K562 (cell line): ENCODE measurements at regions not wholly inside any gene's neighbourhood (a gene's known extent, or its start where the extent isn't known, plus 50 kb on each side); places are given as distances from the start of the nearest gene placed in this dataset.
A peak's percentile ranks its signal among the peaks of the same experiment; 100 is the strongest.

Experiments used
- ARID3B ChIP-seq: fragments of 250-450 bp; sonication (Bioruptor Pico); IDR thresholded peaks from 2 replicates; pipeline ENCODE4 v1.4.0; 2020; ENCODE audit warnings: borderline replicate concordance
- CBFA2T2 ChIP-seq: fragments of 450-650 bp; conservative IDR thresholded peaks from 2 replicates; pipeline ENCODE4 v1.6.1; 2017; ENCODE audit warnings: mild to moderate bottlenecking
- E2F6 ChIP-seq, 2 experiments: IDR thresholded peaks; 2 replicates each; pipeline ENCODE4 v1.6.1; 2011; ENCODE audit warnings: borderline replicate concordance in 1 of 2, control low read depth in 1 of 2, low read depth in 1 of 2, low read length in 1 of 2, mild to moderate bottlenecking in 1 of 2, mixed read lengths in 1 of 2, moderate library complexity in 1 of 2; ENCODE audit not compliant: insufficient read depth in 1 of 2, insufficient read length in 1 of 2, poor library complexity in 1 of 2, severe bottlenecking in 1 of 2; ENCODE audit errors: extremely low read depth in 1 of 2
- GABPB1 ChIP-seq: sonication (generic); formaldehyde crosslinking; IDR thresholded peaks from 2 replicates; pipeline ENCODE4 v1.8.0; 2022; ENCODE audit warnings: mild to moderate bottlenecking, missing genetic modification reagents
- HDAC1 ChIP-seq, 2 experiments: fragments of 450-650 bp; IDR thresholded peaks; 2 replicates each; pipeline ENCODE4 v1.6.1; 2016 to 2017; ENCODE audit warnings: inconsistent platforms in 1 of 2, mild to moderate bottlenecking in 1 of 2, moderate library complexity in 1 of 2
- MTA2 ChIP-seq: fragments of 450-650 bp; IDR thresholded peaks from 2 replicates; pipeline ENCODE4 v1.6.1; 2016; ENCODE audit warnings: low read depth
- PML ChIP-seq: IDR thresholded peaks from 2 replicates; pipeline ENCODE4 v1.6.1; 2012; ENCODE audit warnings: low read length, inconsistent platforms
- SMAD4 ChIP-seq: fragments of 250-450 bp; sonication (Bioruptor Pico); conservative IDR thresholded peaks from 2 replicates; pipeline ENCODE4 v1.8.0; 2021; ENCODE audit warnings: inconsistent platforms, mild to moderate bottlenecking, moderate library complexity
- SP1 ChIP-seq: sonication (generic); formaldehyde crosslinking; IDR thresholded peaks from 2 replicates; pipeline ENCODE4 v1.8.1; 2022; ENCODE audit warnings: mild to moderate bottlenecking, missing genetic modification reagents
- ZNF146 ChIP-seq: IDR thresholded peaks from one replicate; pipeline ENCODE4 v1.6.1; 2018; ENCODE audit warnings: missing compliant biosample characterization; ENCODE audit not compliant: unreplicated experiment
- ZNF511 ChIP-seq: sonication (generic); formaldehyde crosslinking; IDR thresholded peaks from 2 replicates; pipeline ENCODE4 v1.8.0; 2022; ENCODE audit warnings: mild to moderate bottlenecking, missing genetic modification reagents
- ZNF583 ChIP-seq: fragments of 250-450 bp; sonication (Bioruptor Pico); IDR thresholded peaks from 2 replicates; pipeline ENCODE4 v1.4.0; 2020
- TF ChIP-seq, protein P1 (sequence below): fragments of 200-800 bp; sonication (Bioruptor generic); IDR thresholded peaks from 2 replicates; pipeline ENCODE4 v1.6.1; 2016; ENCODE audit warnings: missing genetic modification characterization, missing compliant biosample characterization
- TF ChIP-seq, protein P2 (sequence below): sonication (generic); formaldehyde crosslinking; IDR thresholded peaks from 2 replicates; pipeline ENCODE4 v1.5.0; 2020; ENCODE audit warnings: missing genetic modification reagents
- TF ChIP-seq, protein P3 (sequence below), 2 experiments: IDR thresholded peaks; 2 replicates each; pipeline ENCODE4 v1.6.1; 2012; ENCODE audit warnings: improper control_type of control experiment in 2 of 2, low read depth in 2 of 2, low read length in 2 of 2, borderline replicate concordance in 1 of 2

DNA sequence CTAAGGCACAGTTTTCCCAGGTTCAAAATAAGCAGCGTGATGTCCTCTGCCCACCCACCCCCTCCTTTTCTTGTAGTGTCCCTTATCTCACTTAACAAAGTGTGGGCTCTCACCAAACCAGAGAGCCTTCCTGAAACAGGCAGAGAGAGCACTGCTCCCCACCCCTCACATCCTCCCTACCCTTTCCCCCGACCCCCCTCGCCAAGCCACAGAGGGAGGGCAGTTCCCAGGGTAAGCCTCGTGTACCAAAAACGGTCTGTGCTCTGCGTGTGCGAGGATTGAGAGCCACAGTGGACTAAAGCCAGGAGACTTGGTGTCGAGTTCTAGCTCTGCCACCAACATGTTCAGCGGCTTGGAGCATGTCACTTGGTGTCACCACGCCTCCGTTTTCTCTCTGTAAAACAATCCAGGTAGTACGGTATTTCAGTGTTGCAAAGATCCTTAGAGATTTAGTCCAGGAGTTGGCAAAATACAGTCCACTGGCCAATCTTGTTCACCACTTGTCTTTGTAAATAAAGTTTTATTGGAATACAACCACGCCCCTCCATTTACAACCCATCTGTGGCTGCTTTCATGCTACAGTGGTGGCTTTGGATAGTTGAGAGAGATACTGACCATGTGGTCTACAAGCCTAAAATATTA is 249.9 kb downstream of the OPA1 start (continued):
- TF ChIP-seq SMAD4 (CRISPR knock-in tag) = peak; percentile 69
- TF ChIP-seq ZNF146 = no peak
- TF ChIP-seq SP1 (CRISPR knock-in tag) = peak; percentile 93
- TF ChIP-seq, protein P1, sequence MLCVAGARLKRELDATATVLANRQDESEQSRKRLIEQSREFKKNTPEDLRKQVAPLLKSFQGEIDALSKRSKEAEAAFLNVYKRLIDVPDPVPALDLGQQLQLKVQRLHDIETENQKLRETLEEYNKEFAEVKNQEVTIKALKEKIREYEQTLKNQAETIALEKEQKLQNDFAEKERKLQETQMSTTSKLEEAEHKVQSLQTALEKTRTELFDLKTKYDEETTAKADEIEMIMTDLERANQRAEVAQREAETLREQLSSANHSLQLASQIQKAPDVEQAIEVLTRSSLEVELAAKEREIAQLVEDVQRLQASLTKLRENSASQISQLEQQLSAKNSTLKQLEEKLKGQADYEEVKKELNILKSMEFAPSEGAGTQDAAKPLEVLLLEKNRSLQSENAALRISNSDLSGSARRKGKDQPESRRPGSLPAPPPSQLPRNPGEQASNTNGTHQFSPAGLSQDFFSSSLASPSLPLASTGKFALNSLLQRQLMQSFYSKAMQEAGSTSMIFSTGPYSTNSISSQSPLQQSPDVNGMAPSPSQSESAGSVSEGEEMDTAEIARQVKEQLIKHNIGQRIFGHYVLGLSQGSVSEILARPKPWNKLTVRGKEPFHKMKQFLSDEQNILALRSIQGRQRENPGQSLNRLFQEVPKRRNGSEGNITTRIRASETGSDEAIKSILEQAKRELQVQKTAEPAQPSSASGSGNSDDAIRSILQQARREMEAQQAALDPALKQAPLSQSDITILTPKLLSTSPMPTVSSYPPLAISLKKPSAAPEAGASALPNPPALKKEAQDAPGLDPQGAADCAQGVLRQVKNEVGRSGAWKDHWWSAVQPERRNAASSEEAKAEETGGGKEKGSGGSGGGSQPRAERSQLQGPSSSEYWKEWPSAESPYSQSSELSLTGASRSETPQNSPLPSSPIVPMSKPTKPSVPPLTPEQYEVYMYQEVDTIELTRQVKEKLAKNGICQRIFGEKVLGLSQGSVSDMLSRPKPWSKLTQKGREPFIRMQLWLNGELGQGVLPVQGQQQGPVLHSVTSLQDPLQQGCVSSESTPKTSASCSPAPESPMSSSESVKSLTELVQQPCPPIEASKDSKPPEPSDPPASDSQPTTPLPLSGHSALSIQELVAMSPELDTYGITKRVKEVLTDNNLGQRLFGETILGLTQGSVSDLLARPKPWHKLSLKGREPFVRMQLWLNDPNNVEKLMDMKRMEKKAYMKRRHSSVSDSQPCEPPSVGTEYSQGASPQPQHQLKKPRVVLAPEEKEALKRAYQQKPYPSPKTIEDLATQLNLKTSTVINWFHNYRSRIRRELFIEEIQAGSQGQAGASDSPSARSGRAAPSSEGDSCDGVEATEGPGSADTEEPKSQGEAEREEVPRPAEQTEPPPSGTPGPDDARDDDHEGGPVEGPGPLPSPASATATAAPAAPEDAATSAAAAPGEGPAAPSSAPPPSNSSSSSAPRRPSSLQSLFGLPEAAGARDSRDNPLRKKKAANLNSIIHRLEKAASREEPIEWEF (CRISPR knock-in tag) = no peak
- TF ChIP-seq E2F6 (IDR thresholded peaks at IDR 0.05; ENCODE audit: borderline replicate concordance in 1 of 2, extremely low read depth in 1 of 2, insufficient read depth in 1 of 2, insufficient read length in 1 of 2, low read depth in 1 of 2, low read length in 1 of 2, poor library complexity in 1 of 2, severe bottlenecking in 1 of 2) = peak; percentile 35 to 43
- TF ChIP-seq MTA2 = no peak
- TF ChIP-seq, protein P2, sequence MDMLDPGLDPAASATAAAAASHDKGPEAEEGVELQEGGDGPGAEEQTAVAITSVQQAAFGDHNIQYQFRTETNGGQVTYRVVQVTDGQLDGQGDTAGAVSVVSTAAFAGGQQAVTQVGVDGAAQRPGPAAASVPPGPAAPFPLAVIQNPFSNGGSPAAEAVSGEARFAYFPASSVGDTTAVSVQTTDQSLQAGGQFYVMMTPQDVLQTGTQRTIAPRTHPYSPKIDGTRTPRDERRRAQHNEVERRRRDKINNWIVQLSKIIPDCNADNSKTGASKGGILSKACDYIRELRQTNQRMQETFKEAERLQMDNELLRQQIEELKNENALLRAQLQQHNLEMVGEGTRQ (CRISPR knock-in tag) = no peak
- TF ChIP-seq, protein P3, sequence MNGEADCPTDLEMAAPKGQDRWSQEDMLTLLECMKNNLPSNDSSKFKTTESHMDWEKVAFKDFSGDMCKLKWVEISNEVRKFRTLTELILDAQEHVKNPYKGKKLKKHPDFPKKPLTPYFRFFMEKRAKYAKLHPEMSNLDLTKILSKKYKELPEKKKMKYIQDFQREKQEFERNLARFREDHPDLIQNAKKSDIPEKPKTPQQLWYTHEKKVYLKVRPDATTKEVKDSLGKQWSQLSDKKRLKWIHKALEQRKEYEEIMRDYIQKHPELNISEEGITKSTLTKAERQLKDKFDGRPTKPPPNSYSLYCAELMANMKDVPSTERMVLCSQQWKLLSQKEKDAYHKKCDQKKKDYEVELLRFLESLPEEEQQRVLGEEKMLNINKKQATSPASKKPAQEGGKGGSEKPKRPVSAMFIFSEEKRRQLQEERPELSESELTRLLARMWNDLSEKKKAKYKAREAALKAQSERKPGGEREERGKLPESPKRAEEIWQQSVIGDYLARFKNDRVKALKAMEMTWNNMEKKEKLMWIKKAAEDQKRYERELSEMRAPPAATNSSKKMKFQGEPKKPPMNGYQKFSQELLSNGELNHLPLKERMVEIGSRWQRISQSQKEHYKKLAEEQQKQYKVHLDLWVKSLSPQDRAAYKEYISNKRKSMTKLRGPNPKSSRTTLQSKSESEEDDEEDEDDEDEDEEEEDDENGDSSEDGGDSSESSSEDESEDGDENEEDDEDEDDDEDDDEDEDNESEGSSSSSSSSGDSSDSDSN (IDR thresholded peaks at IDR 0.05; ENCODE audit: borderline replicate concordance in 1 of 2, low read depth in 2 of 2, low read length in 2 of 2) = 0 out of 4 replicates have a peak, but pooled peaks of 1 of the 2 experiments have one; percentile 31
- no peak for TF ChIP-seq CBFA2T2
- TF ChIP-seq GABPB1 (CRISPR knock-in tag) = peak; percentile 2; the same call in 1 of the 2 replicates
- TF ChIP-seq ARID3B = 0 out of 2 replicates have a peak, but pooled peaks have one; percentile 54
- 0 out of 2 replicates have a peak, but pooled peaks have one; percentile 29 for TF ChIP-seq ZNF511 (CRISPR knock-in tag)
- TF ChIP-seq HDAC1 (IDR thresholded peaks at IDR 0.05) = 0 out of 4 replicates have a peak, but pooled peaks of 1 of the 2 experiments have one; percentile 32
- TF ChIP-seq ZNF583 (CRISPR knock-in tag) = 0 out of 2 replicates have a peak, but pooled peaks have one; percentile 58
- TF ChIP-seq PML = 0 out of 2 replicates have a peak, but pooled peaks have one; percentile 31
